HL-60 (cell line): ENCODE measurements at regions not wholly inside any gene's neighbourhood (a gene's known extent, or its start where the extent isn't known, plus 50 kb on each side); places are given as distances from the start of the nearest gene placed in this dataset.

Source experiments
- DNase-seq, 2 experiments: peaks; one replicate each; pipeline ENCODE4 v3.0.0-alpha.2; 2010 to 2020; ENCODE audit warnings: low read depth in 1 of 2, low spot score in 1 of 2
- H3K27ac ChIP-seq: fragments of 250-450 bp; sonication (Bioruptor Pico); replicated peaks from 2 replicates; pipeline ENCODE4 v1.5.1; 2020; ENCODE audit warnings: mild to moderate bottlenecking, moderate library complexity
- H3K27me3 ChIP-seq: fragments of 250-450 bp; sonication (Bioruptor Pico); 2 replicates; pipeline ENCODE4 v1.5.1; 2021; ENCODE audit warnings: mild to moderate bottlenecking, moderate library complexity; ENCODE audit not compliant: insufficient read depth, poor library complexity, severe bottlenecking
- H3K4me3 ChIP-seq: replicated peaks from 2 replicates; pipeline ENCODE4 v1.5.1; 2011; ENCODE audit warnings: mild to moderate bottlenecking, control low read depth, low read length; ENCODE audit not compliant: insufficient read depth
- GABPA ChIP-seq: IDR thresholded peaks from 2 replicates; pipeline ENCODE4 v1.6.1; 2012; ENCODE audit warnings: low read depth
- POLR2AphosphoS5 ChIP-seq: IDR thresholded peaks from 2 replicates; pipeline ENCODE4 v1.6.1; 2012; ENCODE audit warnings: low read depth
- SPI1 ChIP-seq: IDR thresholded peaks from 2 replicates; pipeline ENCODE4 v1.6.1; 2012; ENCODE audit warnings: low read depth, mild to moderate bottlenecking, borderline replicate concordance
- TF ChIP-seq, protein P1 (sequence below): IDR thresholded peaks from one replicate; pipeline ENCODE4 v1.5.1; 2011; ENCODE audit warnings: low read length, control low read depth, inconsistent platforms; ENCODE audit not compliant: insufficient read depth
- TF ChIP-seq, protein P2 (sequence below): IDR thresholded peaks from 2 replicates; pipeline ENCODE4 v1.6.1; 2012; ENCODE audit warnings: low read depth; ENCODE audit not compliant: insufficient replicate concordance

GRCh38 chr21:24832961-24833360 lies 774.3 kb downstream of the MRPL39 start:
- no peaks in the 10 kb centered on the region for H3K27me3 ChIP-seq
- no peak for TF ChIP-seq GABPA
- TF ChIP-seq POLR2AphosphoS5 = no peak
- TF ChIP-seq SPI1 = no peak
- TF ChIP-seq, protein P1, sequence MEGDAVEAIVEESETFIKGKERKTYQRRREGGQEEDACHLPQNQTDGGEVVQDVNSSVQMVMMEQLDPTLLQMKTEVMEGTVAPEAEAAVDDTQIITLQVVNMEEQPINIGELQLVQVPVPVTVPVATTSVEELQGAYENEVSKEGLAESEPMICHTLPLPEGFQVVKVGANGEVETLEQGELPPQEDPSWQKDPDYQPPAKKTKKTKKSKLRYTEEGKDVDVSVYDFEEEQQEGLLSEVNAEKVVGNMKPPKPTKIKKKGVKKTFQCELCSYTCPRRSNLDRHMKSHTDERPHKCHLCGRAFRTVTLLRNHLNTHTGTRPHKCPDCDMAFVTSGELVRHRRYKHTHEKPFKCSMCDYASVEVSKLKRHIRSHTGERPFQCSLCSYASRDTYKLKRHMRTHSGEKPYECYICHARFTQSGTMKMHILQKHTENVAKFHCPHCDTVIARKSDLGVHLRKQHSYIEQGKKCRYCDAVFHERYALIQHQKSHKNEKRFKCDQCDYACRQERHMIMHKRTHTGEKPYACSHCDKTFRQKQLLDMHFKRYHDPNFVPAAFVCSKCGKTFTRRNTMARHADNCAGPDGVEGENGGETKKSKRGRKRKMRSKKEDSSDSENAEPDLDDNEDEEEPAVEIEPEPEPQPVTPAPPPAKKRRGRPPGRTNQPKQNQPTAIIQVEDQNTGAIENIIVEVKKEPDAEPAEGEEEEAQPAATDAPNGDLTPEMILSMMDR = no peak
- TF ChIP-seq, protein P2, sequence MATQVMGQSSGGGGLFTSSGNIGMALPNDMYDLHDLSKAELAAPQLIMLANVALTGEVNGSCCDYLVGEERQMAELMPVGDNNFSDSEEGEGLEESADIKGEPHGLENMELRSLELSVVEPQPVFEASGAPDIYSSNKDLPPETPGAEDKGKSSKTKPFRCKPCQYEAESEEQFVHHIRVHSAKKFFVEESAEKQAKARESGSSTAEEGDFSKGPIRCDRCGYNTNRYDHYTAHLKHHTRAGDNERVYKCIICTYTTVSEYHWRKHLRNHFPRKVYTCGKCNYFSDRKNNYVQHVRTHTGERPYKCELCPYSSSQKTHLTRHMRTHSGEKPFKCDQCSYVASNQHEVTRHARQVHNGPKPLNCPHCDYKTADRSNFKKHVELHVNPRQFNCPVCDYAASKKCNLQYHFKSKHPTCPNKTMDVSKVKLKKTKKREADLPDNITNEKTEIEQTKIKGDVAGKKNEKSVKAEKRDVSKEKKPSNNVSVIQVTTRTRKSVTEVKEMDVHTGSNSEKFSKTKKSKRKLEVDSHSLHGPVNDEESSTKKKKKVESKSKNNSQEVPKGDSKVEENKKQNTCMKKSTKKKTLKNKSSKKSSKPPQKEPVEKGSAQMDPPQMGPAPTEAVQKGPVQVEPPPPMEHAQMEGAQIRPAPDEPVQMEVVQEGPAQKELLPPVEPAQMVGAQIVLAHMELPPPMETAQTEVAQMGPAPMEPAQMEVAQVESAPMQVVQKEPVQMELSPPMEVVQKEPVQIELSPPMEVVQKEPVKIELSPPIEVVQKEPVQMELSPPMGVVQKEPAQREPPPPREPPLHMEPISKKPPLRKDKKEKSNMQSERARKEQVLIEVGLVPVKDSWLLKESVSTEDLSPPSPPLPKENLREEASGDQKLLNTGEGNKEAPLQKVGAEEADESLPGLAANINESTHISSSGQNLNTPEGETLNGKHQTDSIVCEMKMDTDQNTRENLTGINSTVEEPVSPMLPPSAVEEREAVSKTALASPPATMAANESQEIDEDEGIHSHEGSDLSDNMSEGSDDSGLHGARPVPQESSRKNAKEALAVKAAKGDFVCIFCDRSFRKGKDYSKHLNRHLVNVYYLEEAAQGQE = no peak
- no peak for DNase-seq
- no peak overlapping the region for H3K4me3 ChIP-seq
- no peak overlapping the region for H3K27ac ChIP-seq

- no peak for TF ChIP-seq GABPA
- TF ChIP-seq POLR2AphosphoS5 = no peak
- TF ChIP-seq, protein P1 = no peak
- TF ChIP-seq, protein P2 = no peak
- TF ChIP-seq SPI1 = no peak
- H3K27me3 ChIP-seq = no peaks in the 10 kb centered on the region
- no peak overlapping the region for H3K27ac ChIP-seq
- H3K4me3 ChIP-seq = no peak overlapping the region
- DNase-seq = no peak
Observed at GRCh38 chr21:24829397-24829796, 777.9 kb downstream of the MRPL39 start.

DNA sequence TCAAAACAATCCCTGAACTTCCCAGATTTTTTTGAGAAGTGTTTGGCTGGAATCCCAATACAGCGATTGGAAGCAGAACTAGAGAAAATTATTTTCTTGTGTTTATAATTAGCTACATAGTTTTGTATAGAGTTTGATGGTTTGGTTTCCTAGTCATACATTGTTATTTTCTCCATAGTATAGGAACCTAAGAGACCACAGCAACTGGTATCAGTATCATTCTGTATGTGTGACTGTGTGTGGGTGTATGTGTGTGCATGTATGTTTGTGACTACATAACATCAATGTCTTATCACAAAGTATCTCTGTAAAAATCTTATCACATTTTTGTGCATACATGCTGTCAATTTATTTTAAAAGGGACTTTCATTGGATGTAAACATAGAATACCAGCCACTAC lies 780.5 kb downstream of the MRPL39 start:
- Histone ChIP-seq H3K4me3 (no peak overlapping the region), H3K27ac (no peak overlapping the region), H3K27me3 (no peaks in the 10 kb centered on the region)
- TF ChIP-seq, protein P1 = no peak
- TF ChIP-seq POLR2AphosphoS5 = no peak
- TF ChIP-seq, protein P2 = no peak
- TF ChIP-seq SPI1 = no peak
- no peak for TF ChIP-seq GABPA
- no peak for DNase-seq
